Uterus (tissue), 3 donors: ENCODE measurements at regions not wholly inside any gene's neighbourhood (a gene's known extent, or its start where the extent isn't known, plus 50 kb on each side); places are given as distances from the start of the nearest gene placed in this dataset.

Experiments
- DNase-seq, 2 donors: peaks; one replicate each; pipeline ENCODE4 v3.0.0-alpha.2; 2019 to 2020
- H3K27ac ChIP-seq, 2 donors: fragments of 200-600 bp; sonication (generic); 1 replicate in 1 of 2; 2 replicates in 1 of 2; pipeline ENCODE4 v1.5.1; 2016 to 2018
- H3K27me3 ChIP-seq, 2 donors: fragments of 200-600 bp; sonication (generic); one replicate each; pipeline ENCODE4 v1.5.1; 2018 to 2019; ENCODE audit warnings: control low read depth in 1 of 2
- H3K36me3 ChIP-seq, 2 donors: fragments of 200-600 bp; sonication (generic); one replicate each; pipeline ENCODE4 v1.5.1; 2019; ENCODE audit warnings: control low read depth in 1 of 2
- H3K4me1 ChIP-seq, 2 donors: fragments of 200-600 bp; sonication (generic); one replicate each; pipeline ENCODE4 v1.5.1; 2018 to 2019; ENCODE audit warnings: control low read depth in 1 of 2
- H3K4me3 ChIP-seq, 2 donors: fragments of 200-600 bp; sonication (generic); 1 replicate in 1 of 2; 2 replicates in 1 of 2; pipeline ENCODE4 v1.5.1; 2018 to 2019; ENCODE audit warnings: mild to moderate bottlenecking in 1 of 2
- H3K9me3 ChIP-seq, 2 donors: fragments of 200-600 bp; sonication (generic); one replicate each; pipeline ENCODE4 v1.5.1; 2019; ENCODE audit warnings: control low read depth in 1 of 2
- POLR2A ChIP-seq, 2 donors: fragments of 450-650 bp; IDR thresholded peaks; one replicate each; pipeline ENCODE4 v1.6.1; 2016; ENCODE audit warnings: antibody characterized with exemption in 2 of 2, mild to moderate bottlenecking in 1 of 2, moderate library complexity in 1 of 2
- intact Hi-C: fragments of 100-400 bp; cut with DNase I; formaldehyde crosslinking; loops from one replicate; pipeline ENCODE4 v1.15.1; 2023; ENCODE audit warnings: low total_unique reads
- TF ChIP-seq, protein P1 (sequence below), 4 experiments: fragments of 200-600 bp in 2 of 4; fragments of 450-650 bp in 2 of 4; sonication (generic) in 2 of 4; IDR thresholded peaks; one replicate each; pipeline ENCODE4 v1.5.1; 2016 to 2019; ENCODE audit warnings: antibody characterized with exemption in 4 of 4, mild to moderate bottlenecking in 2 of 4, moderate library complexity in 1 of 4
- donor health status: DM: yes; HTN: yes; CAD: no.

DNA sequence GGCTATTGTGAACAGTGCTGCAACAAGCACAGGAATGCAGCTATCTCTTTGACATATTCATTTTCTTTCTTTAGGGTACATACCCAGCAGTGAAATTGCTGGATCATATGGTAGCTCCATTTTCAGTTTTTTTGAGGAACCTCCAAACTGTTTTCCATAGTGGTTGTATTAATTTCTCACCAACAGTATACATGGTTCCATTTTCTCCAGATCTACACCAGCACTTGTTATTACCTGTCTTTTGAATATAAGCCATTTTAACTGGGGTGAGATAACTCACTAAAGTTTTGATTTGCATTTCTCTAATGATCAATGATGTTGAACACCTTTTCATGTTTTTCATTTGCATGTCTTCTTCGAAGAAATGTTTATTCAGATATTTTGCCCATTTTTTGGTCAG, 241.1 kb upstream of the AGTR2 start:
- Histone ChIP-seq H3K36me3 (peaks cover 0 to 1% of the 10 kb centered on the region in 2 donors), H3K27ac (no peak overlapping the region), H3K4me1 (no peaks in the 10 kb centered on the region), H3K9me3 (peaks cover 0 to 14% of the 10 kb centered on the region in 2 donors), H3K27me3 (no peaks in the 10 kb centered on the region), H3K4me3 (no peak overlapping the region)
- intact Hi-C loops = no loop called here
- DNase-seq = no peak
- TF ChIP-seq POLR2A (IDR thresholded peaks at IDR 0.05) = no peak
- TF ChIP-seq, protein P1, sequence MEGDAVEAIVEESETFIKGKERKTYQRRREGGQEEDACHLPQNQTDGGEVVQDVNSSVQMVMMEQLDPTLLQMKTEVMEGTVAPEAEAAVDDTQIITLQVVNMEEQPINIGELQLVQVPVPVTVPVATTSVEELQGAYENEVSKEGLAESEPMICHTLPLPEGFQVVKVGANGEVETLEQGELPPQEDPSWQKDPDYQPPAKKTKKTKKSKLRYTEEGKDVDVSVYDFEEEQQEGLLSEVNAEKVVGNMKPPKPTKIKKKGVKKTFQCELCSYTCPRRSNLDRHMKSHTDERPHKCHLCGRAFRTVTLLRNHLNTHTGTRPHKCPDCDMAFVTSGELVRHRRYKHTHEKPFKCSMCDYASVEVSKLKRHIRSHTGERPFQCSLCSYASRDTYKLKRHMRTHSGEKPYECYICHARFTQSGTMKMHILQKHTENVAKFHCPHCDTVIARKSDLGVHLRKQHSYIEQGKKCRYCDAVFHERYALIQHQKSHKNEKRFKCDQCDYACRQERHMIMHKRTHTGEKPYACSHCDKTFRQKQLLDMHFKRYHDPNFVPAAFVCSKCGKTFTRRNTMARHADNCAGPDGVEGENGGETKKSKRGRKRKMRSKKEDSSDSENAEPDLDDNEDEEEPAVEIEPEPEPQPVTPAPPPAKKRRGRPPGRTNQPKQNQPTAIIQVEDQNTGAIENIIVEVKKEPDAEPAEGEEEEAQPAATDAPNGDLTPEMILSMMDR (IDR thresholded peaks at IDR 0.05) = no peak

DNA sequence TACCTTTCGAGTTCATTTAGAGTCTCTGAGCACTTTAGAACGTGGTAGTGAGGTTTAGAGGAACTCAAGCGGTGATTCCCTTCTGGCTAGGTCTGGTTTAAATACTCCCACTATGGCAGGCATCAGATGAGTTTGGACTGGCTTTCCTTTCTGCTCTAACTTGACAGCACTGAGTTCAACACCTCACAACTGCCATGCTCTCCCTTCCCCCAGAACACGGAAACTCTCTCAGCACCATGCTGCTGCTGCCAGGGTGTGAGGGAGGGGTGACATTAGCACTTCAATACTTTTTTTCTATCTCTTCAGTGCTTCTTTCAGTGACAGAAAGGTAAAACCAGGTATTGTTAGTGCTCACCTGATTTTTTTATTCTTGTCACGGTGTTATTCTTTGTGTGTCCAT, 234.5 kb upstream of the AGTR2 start:
- Histone ChIP-seq H3K4me3 (no peak overlapping the region), H3K27me3 (no peaks in the 10 kb centered on the region), H3K27ac (no peak overlapping the region), H3K36me3 (no peaks in the 10 kb centered on the region), H3K9me3 (no peaks in the 10 kb centered on the region), H3K4me1 (no peaks in the 10 kb centered on the region)
- no peak for DNase-seq
- TF ChIP-seq, protein P1 (IDR thresholded peaks at IDR 0.05) = no peak
- no peak for TF ChIP-seq POLR2A (IDR thresholded peaks at IDR 0.05)
- intact Hi-C loops = no loop called here

DNA sequence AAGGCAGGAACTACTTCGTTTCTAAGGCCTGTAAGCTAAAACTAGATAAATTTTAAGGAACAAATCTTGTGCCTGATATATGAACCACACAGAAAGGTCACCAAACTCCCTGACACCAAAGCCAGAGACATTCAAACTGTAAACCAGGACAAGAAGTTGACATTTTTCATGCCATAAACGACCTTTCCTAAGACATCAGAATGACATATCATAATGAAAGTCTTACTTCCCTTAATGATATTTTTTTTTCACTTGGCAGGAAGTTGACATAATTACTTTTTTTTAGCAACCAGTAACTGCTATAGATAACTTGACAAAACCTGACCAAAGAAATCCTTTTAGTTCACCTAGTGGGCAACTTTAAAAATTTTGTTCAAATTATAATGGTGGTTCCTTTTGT, 231.5 kb upstream of the AGTR2 start:
- Histone ChIP-seq H3K9me3 (no peaks in the 10 kb centered on the region), H3K36me3 (no peaks in the 10 kb centered on the region), H3K4me3 (no peak overlapping the region), H3K4me1 (no peaks in the 10 kb centered on the region), H3K27me3 (no peaks in the 10 kb centered on the region), H3K27ac (no peak overlapping the region)
- no peak for DNase-seq
- TF ChIP-seq, protein P1 (IDR thresholded peaks at IDR 0.05) = no peak
- no peak for TF ChIP-seq POLR2A (IDR thresholded peaks at IDR 0.05)
- intact Hi-C loops = no loop called here

DNA sequence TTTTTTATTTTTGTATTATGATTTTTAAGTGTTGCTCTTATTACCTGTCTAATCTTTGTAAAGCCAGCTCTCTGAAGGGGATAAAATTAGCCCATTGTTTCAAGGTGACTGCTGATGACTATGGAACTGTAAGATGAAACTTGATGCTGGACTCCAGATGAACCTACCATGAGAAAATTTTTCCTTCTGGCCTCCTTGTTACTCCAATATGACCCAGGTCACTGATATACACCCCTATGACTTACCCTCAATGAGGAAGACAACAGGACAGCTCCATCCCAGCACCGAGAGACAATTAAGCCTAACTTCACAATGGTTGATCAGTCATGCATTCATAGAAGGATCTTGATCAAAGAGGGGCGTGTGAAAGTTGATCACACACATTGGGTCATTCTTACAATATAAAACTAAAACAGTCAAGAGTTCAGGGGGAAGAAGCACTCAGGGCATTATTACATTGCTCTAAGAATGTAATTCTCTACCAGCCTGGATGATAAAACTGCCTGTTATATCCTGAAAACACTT, 230.8 kb upstream of the AGTR2 start:
- no peak overlapping the region for H3K4me3 ChIP-seq
- H3K9me3 ChIP-seq = no peaks in the 10 kb centered on the region
- H3K4me1 ChIP-seq = no peaks in the 10 kb centered on the region
- H3K36me3 ChIP-seq = no peaks in the 10 kb centered on the region
- no peak overlapping the region for H3K27ac ChIP-seq
- H3K27me3 ChIP-seq = no peaks in the 10 kb centered on the region
- intact Hi-C loops = no loop called here
- DNase-seq = no peak
- TF ChIP-seq, protein P1 (IDR thresholded peaks at IDR 0.05) = no peak
- no peak for TF ChIP-seq POLR2A (IDR thresholded peaks at IDR 0.05)

DNA sequence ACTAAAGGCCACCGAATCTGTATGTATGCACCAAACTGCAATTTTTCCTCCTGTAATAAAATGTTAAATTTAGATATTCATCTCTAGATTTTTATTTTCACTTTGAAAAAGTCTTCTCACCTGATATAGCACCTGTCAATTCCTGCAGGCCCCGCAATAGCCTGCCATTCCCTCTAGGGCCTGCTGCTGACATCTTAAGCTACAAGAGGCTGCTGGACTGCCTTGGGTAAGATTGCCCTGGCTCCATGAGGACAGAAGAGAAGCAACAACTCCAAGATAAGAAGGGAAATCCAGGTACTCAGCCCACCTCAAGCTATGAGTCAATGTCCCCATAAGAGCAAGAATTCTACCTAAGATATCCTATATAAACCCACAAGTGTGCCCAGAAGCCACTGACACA, 230.2 kb upstream of the AGTR2 start:
- no peak for DNase-seq
- H3K4me3 ChIP-seq = no peak overlapping the region
- no peak overlapping the region for H3K27ac ChIP-seq
- TF ChIP-seq POLR2A (IDR thresholded peaks at IDR 0.05) = no peak
- TF ChIP-seq, protein P1 (IDR thresholded peaks at IDR 0.05) = no peak
- no peaks in the 10 kb centered on the region for H3K36me3 ChIP-seq
- no peaks in the 10 kb centered on the region for H3K9me3 ChIP-seq
- intact Hi-C loops = no loop called here
- no peaks in the 10 kb centered on the region for H3K4me1 ChIP-seq
- H3K27me3 ChIP-seq = no peaks in the 10 kb centered on the region
